Prostate gland (tissue), 2 donors: ENCODE measurements at regions not wholly inside any gene's neighbourhood (a gene's known extent, or its start where the extent isn't known, plus 50 kb on each side); places are given as distances from the start of the nearest gene placed in this dataset.

Experiments used
- DNase-seq: peaks from one replicate; pipeline ENCODE4 v3.0.0-alpha.2; 2019; ENCODE audit warnings: low spot score
- H3K27ac ChIP-seq, 2 donors: fragments of 200-600 bp; sonication (generic); 2 replicates each; pipeline ENCODE4 v1.5.1; 2017 to 2019
- H3K27me3 ChIP-seq: fragments of 200-600 bp; sonication (generic); replicated peaks from 2 replicates; pipeline ENCODE4 v1.5.1; 2019; ENCODE audit not compliant: insufficient read depth
- H3K36me3 ChIP-seq, 2 donors: fragments of 200-600 bp; sonication (generic); 1 replicate in 1 of 2; 2 replicates in 1 of 2; pipeline versions ENCODE4 v1.5.1 to v1.8.1; 2017 to 2019
- H3K4me1 ChIP-seq: fragments of 200-600 bp; sonication (generic); replicated peaks from 2 replicates; pipeline ENCODE4 v1.5.1; 2019
- H3K4me3 ChIP-seq, 2 donors: fragments of 200-600 bp; sonication (generic); 2 replicates each; pipeline ENCODE4 v1.5.1; 2017 to 2019
- H3K9me3 ChIP-seq: fragments of 200-600 bp; sonication (generic); 2 replicates; pipeline ENCODE4 v1.5.1; 2017
- CTCF ChIP-seq, 4 experiments: fragments of 200-600 bp in 2 of 4; fragments of 450-650 bp in 2 of 4; sonication (generic) in 2 of 4; IDR thresholded peaks; 1 replicate in 3 of 4; 2 replicates in 1 of 4; pipeline ENCODE4 v1.5.1; 2016 to 2019; ENCODE audit warnings: antibody characterized with exemption in 4 of 4, mild to moderate bottlenecking in 2 of 4, moderate library complexity in 2 of 4
- POLR2A ChIP-seq: fragments of 450-650 bp; IDR thresholded peaks from one replicate; pipeline ENCODE4 v1.6.1; 2016; ENCODE audit warnings: antibody characterized with exemption, mild to moderate bottlenecking
- POLR2AphosphoS5 ChIP-seq: sonication (generic); formaldehyde crosslinking; IDR thresholded peaks from one replicate; pipeline ENCODE4 v1.6.1; 2017; ENCODE audit warnings: antibody characterized with exemption
- WGBS: methylation state at CpG from one replicate; pipeline ENCODE4 v1.1.5; 2018; 5-methylcytosine and 5-hydroxymethylcytosine counted together
- intact Hi-C: fragments of 100-400 bp; cut with DNase I; formaldehyde crosslinking; loops from one replicate; pipeline ENCODE4 v1.14.2; 2022

GRCh38 chr4:103887191-103887590, 167.4 kb upstream of the TACR3 start:
- no peaks in the 10 kb centered on the region for H3K4me1 ChIP-seq
- H3K9me3 ChIP-seq = no peaks in the 10 kb centered on the region
- no peak for DNase-seq
- H3K27ac ChIP-seq = no peak overlapping the region
- no peak overlapping the region for H3K4me3 ChIP-seq
- no peak for TF ChIP-seq CTCF (IDR thresholded peaks at IDR 0.05)
- no peak for TF ChIP-seq POLR2AphosphoS5
- no peak for TF ChIP-seq POLR2A
- WGBS = 89% methylated on average over 1 of the region's 1 CpG
- H3K27me3 ChIP-seq = no peaks in the 10 kb centered on the region
- intact Hi-C loops = no loop called here
- H3K36me3 ChIP-seq = no peaks in the 10 kb centered on the region

GRCh38 chr4:103885152-103885551, 165.4 kb upstream of the TACR3 start:
- TF ChIP-seq CTCF (IDR thresholded peaks at IDR 0.05) (no peak), POLR2AphosphoS5 (no peak)
- H3K4me1 ChIP-seq = no peaks in the 10 kb centered on the region
- H3K9me3 ChIP-seq = no peaks in the 10 kb centered on the region
- no peak overlapping the region for H3K4me3 ChIP-seq
- WGBS = 32% methylated on average over 3 of the region's 3 CpGs
- intact Hi-C loops = no loop called here
- no peak for DNase-seq
- no peaks in the 10 kb centered on the region for H3K36me3 ChIP-seq
- no peak overlapping the region for H3K27ac ChIP-seq
- no peaks in the 10 kb centered on the region for H3K27me3 ChIP-seq

GRCh38 chr4:103867311-103867710, 147.5 kb upstream of the TACR3 start:
- TF ChIP-seq CTCF (IDR thresholded peaks at IDR 0.05) (no peak), POLR2AphosphoS5 (no peak)
- H3K36me3 ChIP-seq = no peaks in the 10 kb centered on the region
- H3K27ac ChIP-seq = no peak overlapping the region
- no peak overlapping the region for H3K4me3 ChIP-seq
- H3K27me3 ChIP-seq = no peaks in the 10 kb centered on the region
- H3K9me3 ChIP-seq = no peaks in the 10 kb centered on the region
- WGBS = 63% methylated on average over 2 of the region's 2 CpGs
- intact Hi-C loops = no loop called here
- H3K4me1 ChIP-seq = no peaks in the 10 kb centered on the region
- DNase-seq = no peak

- Histone ChIP-seq H3K27me3 (no peaks in the 10 kb centered on the region), H3K4me1 (no peaks in the 10 kb centered on the region), H3K27ac (no peak overlapping the region), H3K4me3 (no peak overlapping the region), H3K36me3 (no peaks in the 10 kb centered on the region), H3K9me3 (no peaks in the 10 kb centered on the region)
- TF ChIP-seq POLR2AphosphoS5 (no peak), POLR2A (no peak), CTCF (IDR thresholded peaks at IDR 0.05) (no peak)
- intact Hi-C loops = no loop called here
- DNase-seq = no peak
These were observed 133.8 kb upstream of the TACR3 start for GRCh38 chr4:103853627-103854026.

- H3K36me3 ChIP-seq = no peaks in the 10 kb centered on the region
- 85% methylated on average over 3 of the region's 3 CpGs for WGBS
- no peaks in the 10 kb centered on the region for H3K9me3 ChIP-seq
- no peaks in the 10 kb centered on the region for H3K27me3 ChIP-seq
- no peak overlapping the region for H3K27ac ChIP-seq
- intact Hi-C loops = no loop called here
- no peak for DNase-seq
- no peak overlapping the region for H3K4me3 ChIP-seq
- no peaks in the 10 kb centered on the region for H3K4me1 ChIP-seq
- TF ChIP-seq POLR2AphosphoS5 (no peak), POLR2A (no peak), CTCF (IDR thresholded peaks at IDR 0.05) (no peak)
These were observed 133.4 kb upstream of the TACR3 start for GRCh38 chr4:103853146-103853545.
